T-helper 1 cell (primary cell): ENCODE measurements at regions not wholly inside any gene's neighbourhood (a gene's known extent, or its start where the extent isn't known, plus 50 kb on each side); places are given as distances from the start of the nearest gene placed in this dataset.

ENCODE experiments used
- DNase-seq, 5 donors: peaks; one replicate each; pipeline ENCODE4 v3.0.0-alpha.2; 2012 to 2020

DNA sequence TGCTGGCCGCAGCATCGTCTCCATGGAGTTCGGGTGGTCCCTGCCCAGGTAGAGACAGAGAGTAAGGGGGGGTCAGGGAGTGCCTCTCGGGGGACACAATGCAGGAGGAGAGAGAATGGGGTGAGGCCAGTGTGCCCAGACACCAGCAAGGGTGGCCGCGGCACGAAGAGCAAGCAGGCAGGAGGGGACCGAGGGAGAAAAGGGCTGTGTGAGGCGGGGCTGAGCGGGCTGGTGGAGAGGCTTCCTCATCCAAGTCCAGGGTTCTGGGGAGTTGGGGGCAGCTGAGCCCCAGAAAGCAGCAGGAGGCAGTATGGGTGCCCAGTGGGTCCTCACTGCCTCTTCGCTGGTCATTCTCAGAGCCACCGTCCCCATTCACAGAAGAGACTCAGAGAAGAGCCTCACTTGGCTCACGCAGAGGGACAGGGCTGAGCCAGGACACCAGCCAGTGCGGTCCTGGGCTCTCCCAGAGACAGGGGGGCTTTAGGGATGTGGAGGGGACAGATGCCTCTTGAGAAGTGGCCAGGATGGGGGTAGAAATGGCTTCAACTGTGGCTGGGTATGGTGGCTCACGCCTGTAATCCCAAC lies 78.9 kb downstream of the MICALL2 start:
- DNase-seq, result no peak

DNA sequence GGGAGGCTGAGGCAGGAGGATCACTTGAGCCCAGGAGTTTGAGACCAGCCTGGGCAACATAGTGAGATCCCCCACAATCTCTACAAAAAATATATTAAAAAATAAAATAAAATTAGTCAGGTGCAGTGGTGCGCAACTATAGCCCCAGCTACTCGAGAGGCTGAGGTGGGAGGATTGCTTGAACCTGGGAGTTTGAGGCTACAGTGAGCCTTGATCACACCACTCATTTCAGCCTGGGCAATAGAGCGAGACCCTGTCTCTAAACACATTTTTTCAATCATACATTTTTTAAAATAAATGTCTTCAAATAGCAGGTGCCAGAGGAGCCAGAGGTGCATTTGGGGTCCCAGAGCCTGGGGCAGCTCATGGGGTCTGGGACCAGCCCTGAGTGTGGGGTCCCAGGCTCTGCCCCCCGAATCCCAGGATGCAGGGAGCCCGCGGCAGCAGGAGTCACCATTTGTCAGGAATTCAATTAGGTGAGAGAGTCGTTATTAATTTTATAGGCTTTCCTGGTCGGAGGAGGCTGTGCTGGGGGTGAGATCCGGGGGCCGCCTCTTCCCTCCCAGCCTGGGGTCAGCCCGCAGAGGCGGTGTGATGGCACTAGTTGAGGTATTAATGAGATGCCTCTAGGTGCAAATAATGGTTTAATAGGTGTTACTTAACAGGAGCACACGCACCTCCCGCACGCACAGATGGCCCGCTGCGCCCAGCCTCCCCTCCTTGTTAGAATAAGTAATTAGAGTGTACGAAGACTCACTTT lies 78.3 kb downstream of the MICALL2 start:
- no peak for DNase-seq

DNA sequence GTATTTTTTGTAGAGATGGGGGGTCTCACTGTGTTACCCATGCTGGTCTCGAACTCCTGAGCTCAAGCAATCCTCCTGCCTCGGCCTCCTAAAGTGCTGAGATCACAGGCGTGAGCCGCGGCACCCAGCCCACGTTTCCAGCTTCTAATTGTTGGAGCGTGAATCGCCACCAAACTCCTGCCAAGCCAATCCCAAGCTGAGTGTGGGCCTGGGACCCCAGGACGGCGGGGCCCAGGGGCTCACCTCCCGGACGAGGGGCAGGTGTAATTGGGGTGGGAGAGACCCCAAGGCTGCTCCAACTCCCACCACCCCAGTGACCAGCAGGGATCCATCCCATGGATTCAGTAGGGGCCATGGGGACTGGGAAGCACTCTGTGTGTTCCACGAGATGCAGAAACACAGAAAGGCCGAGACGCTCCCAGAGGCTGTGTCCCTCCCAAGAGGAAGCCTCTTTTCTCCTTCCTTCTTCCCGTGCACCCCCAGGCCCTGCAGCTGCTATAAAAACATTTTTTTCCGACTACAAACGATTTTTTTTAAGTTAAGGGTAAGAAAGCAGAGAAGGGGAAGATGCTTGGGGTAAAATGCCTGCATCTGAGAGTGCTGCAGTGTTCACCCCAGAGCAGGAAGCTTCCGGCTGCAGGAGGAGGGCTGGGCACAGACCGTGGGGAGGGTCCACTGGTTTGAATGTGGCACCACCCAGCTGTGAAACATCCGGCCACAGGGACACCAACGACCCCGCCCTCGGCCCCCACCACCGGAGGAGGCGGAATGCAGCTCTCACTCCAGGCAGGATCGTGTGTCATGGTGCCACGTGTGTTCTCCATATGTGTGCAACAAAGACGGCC lies 76.5 kb downstream of the MICALL2 start:
- no peak for DNase-seq

DNA sequence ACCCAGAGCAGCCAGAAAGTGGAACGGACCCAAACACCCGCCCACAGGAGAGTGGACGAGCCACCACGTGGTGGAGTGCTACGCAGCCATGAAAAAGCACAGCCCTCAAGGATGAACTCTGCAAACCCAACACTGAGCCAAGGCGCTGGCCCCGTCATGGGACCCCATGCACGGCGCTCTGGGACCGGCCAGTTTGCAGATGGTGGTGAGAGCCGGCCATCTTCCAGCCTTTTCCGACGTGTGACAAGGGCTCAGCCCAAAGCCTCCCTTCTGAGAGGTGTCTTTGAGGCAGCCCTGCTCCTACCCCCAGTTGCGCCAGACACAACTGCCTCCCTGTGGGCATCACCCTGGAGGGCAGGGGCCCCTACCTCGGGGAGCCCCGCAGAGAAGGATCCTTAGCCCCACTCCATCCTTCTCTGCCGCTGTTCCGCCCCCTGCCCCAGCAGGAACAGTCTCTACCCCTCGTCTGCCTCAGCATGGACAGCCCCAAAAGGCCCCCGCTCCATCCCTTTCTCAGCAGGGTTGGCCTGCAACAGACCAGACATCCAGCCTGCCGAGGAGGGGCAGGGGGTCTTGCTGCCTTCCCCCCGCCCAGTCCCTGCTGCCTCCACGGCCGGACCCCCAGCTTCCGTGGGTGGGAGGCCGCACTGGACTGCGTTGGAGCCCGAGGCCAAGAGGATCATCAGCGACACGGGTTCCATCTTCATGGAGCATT lies 75.7 kb downstream of the MICALL2 start:
- no peak for DNase-seq

DNA sequence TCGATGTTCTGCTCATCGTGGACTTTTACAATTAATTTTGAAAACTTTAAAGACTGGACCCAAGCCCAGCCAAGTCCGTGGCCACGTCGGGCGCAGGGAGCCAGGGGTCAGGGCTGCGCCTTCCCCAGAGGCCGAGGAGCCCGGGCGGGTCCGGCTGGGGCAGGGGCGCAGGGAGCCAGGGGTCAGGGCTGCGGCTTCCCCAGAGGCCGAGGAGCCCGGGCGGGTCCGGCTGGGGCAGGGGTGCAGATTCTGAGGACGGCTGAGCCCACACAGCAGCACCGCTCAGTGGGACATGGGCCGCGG lies 75.2 kb downstream of the MICALL2 start:
- no peak for DNase-seq
